NCI-H187 treated with DMSO at 0.1 percent for 48 hours (cell line): ENCODE measurements at regions not wholly inside any gene's neighbourhood (a gene's known extent, or its start where the extent isn't known, plus 50 kb on each side); places are given as distances from the start of the nearest gene placed in this dataset.
"Not testable (repeated sequence)": the region's sequence is repeated elsewhere in the genome, so short reads cannot be mapped to it uniquely, and the experiment has no call there.

Source experiments
- DNase-seq: peaks from one replicate; lab custom pipeline; 2025; lab: John Stamatoyannopoulos, UW

GRCh38 chr3:159271799-159272512 lies 470.1 kb downstream of the MFSD1 start:
- DNase-seq: no peak

GRCh38 chr3:159273070-159273469 lies 471.2 kb downstream of the MFSD1 start:
- no peak for DNase-seq

GRCh38 chr3:159273608-159274007 lies 471.8 kb downstream of the MFSD1 start:
- no peak for DNase-seq

GRCh38 chr3:159275741-159276140 lies 473.9 kb downstream of the MFSD1 start:
- DNase-seq: no peak

GRCh38 chr3:159277814-159278213 lies 476.0 kb downstream of the MFSD1 start:
- DNase-seq: no peak

- DNase-seq: peak; percentile 14
Measured at GRCh38 chr3:159280386-159281191, 478.7 kb downstream of the MFSD1 start.

GRCh38 chr3:159293493-159293892 lies 491.6 kb downstream of the MFSD1 start:
- DNase-seq: no peak

- no peak for DNase-seq
Measured at GRCh38 chr3:159301961-159302360, 500.1 kb downstream of the MFSD1 start.

GRCh38 chr3:159305017-159305416 lies 503.2 kb downstream of the MFSD1 start:
- no peak for DNase-seq

- not testable (repeated sequence) for DNase-seq
Measured at GRCh38 chr3:159316706-159317105, 514.9 kb downstream of the MFSD1 start.

GRCh38 chr3:159319156-159319555 lies 517.3 kb downstream of the MFSD1 start:
- no peak for DNase-seq

- no peak for DNase-seq
Measured at GRCh38 chr3:159322322-159322939, 520.6 kb downstream of the MFSD1 start.

- DNase-seq: no peak
Measured at GRCh38 chr3:159323848-159324247, 522.0 kb downstream of the MFSD1 start.

- DNase-seq: no peak
Measured at GRCh38 chr3:159326998-159327397, 525.1 kb downstream of the MFSD1 start.

GRCh38 chr3:159332535-159333099 lies 530.8 kb downstream of the MFSD1 start:
- no peak for DNase-seq

- DNase-seq: no peak
Measured at GRCh38 chr3:159339131-159339530, 537.3 kb downstream of the MFSD1 start.

- DNase-seq: no peak
Measured at GRCh38 chr3:159340877-159341500, 539.1 kb downstream of the MFSD1 start.

- no peak for DNase-seq
Measured at GRCh38 chr3:159346271-159346903, 544.5 kb downstream of the MFSD1 start.

- DNase-seq: no peak
Measured at GRCh38 chr3:159348431-159348830, 546.6 kb downstream of the MFSD1 start.

- no peak for DNase-seq
Measured at GRCh38 chr3:159356606-159357005, 554.8 kb downstream of the MFSD1 start.

GRCh38 chr3:159364511-159364910 lies 562.7 kb downstream of the MFSD1 start:
- DNase-seq: no peak

- no peak for DNase-seq
Measured at GRCh38 chr3:159366476-159366875, 564.6 kb downstream of the MFSD1 start.
